Type B pancreatic cell (in vitro differentiated cells): ENCODE measurements at regions not wholly inside any gene's neighbourhood (a gene's known extent, or its start where the extent isn't known, plus 50 kb on each side); places are given as distances from the start of the nearest gene placed in this dataset.

Experiments used
- DNase-seq: peaks from one replicate; pipeline ENCODE4 v3.0.0; 2021; ENCODE audit warnings: mixed read lengths; ENCODE audit not compliant: unreplicated experiment; ENCODE audit errors: extremely low spot score
- H3K27ac Mint-ChIP-seq: 2 replicates; pipeline ENCODE4 v1.8.0; 2021; ENCODE audit warnings: mild to moderate bottlenecking, mixed read lengths
- H3K27me3 Mint-ChIP-seq: 2 replicates; pipeline ENCODE4 v1.8.0; 2021; ENCODE audit warnings: mixed read lengths
- H3K36me3 Mint-ChIP-seq: 2 replicates; pipeline ENCODE4 v1.8.0; 2021; ENCODE audit warnings: mixed read lengths
- H3K4me1 Mint-ChIP-seq: one replicate; pipeline ENCODE4 v1.8.0; 2021; ENCODE audit warnings: mixed read lengths; ENCODE audit not compliant: unreplicated experiment
- H3K4me3 Mint-ChIP-seq: 2 replicates; pipeline ENCODE4 v1.8.0; 2021; ENCODE audit warnings: mild to moderate bottlenecking, mixed read lengths
- H3K9me3 Mint-ChIP-seq: 2 replicates; pipeline ENCODE4 v1.8.0; 2021; ENCODE audit warnings: mixed read lengths
- CTCF ChIP-seq: fragments of 200-600 bp; sonication (generic); conservative IDR thresholded peaks from 2 replicates; pipeline ENCODE4 v1.5.0; 2021; ENCODE audit warnings: antibody characterized with exemption, mild to moderate bottlenecking

- no peak for TF ChIP-seq CTCF
Measured at GRCh38 chr3:28727307-28727706, 378.7 kb upstream of the AZI2 start.

GRCh38 chr3:28738425-28738824, 389.8 kb upstream of the AZI2 start:
- Mint-ChIP-seq H3K4me3 (no peak overlapping the region), H3K9me3 (peaks cover 9% of the 10 kb centered on the region), H3K27ac (no peak overlapping the region), H3K36me3 (no peaks in the 10 kb centered on the region), H3K27me3 (no peaks in the 10 kb centered on the region), H3K4me1 (peaks cover 9% of the 10 kb centered on the region)
- DNase-seq: no peak
- TF ChIP-seq CTCF: no peak

More at GRCh38 chr3:28727307-28727706, 378.7 kb upstream of the AZI2 start:
- H3K36me3 Mint-ChIP-seq: no peaks in the 10 kb centered on the region
- no peaks in the 10 kb centered on the region for H3K27me3 Mint-ChIP-seq
- no peak overlapping the region for H3K4me3 Mint-ChIP-seq
- no peak for DNase-seq
- H3K9me3 Mint-ChIP-seq: no peaks in the 10 kb centered on the region
- H3K4me1 Mint-ChIP-seq: no peaks in the 10 kb centered on the region
- H3K27ac Mint-ChIP-seq: no peak overlapping the region

GRCh38 chr3:28739647-28740046, 391.0 kb upstream of the AZI2 start:
- no peak overlapping the region for H3K27ac Mint-ChIP-seq
- no peaks in the 10 kb centered on the region for H3K27me3 Mint-ChIP-seq

GRCh38 chr3:28743271-28743670, 394.6 kb upstream of the AZI2 start:
- Mint-ChIP-seq H3K27ac (no peak overlapping the region), H3K4me1 (peaks cover 12% of the 10 kb centered on the region), H3K4me3 (no peak overlapping the region), H3K36me3 (no peaks in the 10 kb centered on the region), H3K9me3 (no peaks in the 10 kb centered on the region), H3K27me3 (no peaks in the 10 kb centered on the region)
- no peak for TF ChIP-seq CTCF
- no peak for DNase-seq

More at GRCh38 chr3:28739647-28740046, 391.0 kb upstream of the AZI2 start:
- TF ChIP-seq CTCF: no peak
- Mint-ChIP-seq H3K4me3 (no peak overlapping the region), H3K4me1 (peaks cover 12% of the 10 kb centered on the region), H3K9me3 (peaks cover under 1% of the 10 kb centered on the region), H3K36me3 (no peaks in the 10 kb centered on the region)
- DNase-seq: no peak

GRCh38 chr3:28743831-28744230, 395.2 kb upstream of the AZI2 start:
- Mint-ChIP-seq H3K27me3 (no peaks in the 10 kb centered on the region), H3K4me3 (no peak overlapping the region), H3K27ac (no peak overlapping the region), H3K4me1 (peaks cover 12% of the 10 kb centered on the region), H3K9me3 (no peaks in the 10 kb centered on the region), H3K36me3 (no peaks in the 10 kb centered on the region)
- DNase-seq: no peak
- no peak for TF ChIP-seq CTCF

GRCh38 chr3:28745436-28745835, 396.8 kb upstream of the AZI2 start:
- H3K4me1 Mint-ChIP-seq: peaks cover 3% of the 10 kb centered on the region
- H3K27me3 Mint-ChIP-seq: no peaks in the 10 kb centered on the region
- no peak overlapping the region for H3K27ac Mint-ChIP-seq
- no peak overlapping the region for H3K4me3 Mint-ChIP-seq
- H3K36me3 Mint-ChIP-seq: no peaks in the 10 kb centered on the region
- no peak for DNase-seq
- H3K9me3 Mint-ChIP-seq: no peaks in the 10 kb centered on the region
- no peak for TF ChIP-seq CTCF
